Keratinocyte (primary cell): ENCODE measurements at regions not wholly inside any gene's neighbourhood (a gene's known extent, or its start where the extent isn't known, plus 50 kb on each side); places are given as distances from the start of the nearest gene placed in this dataset.
"Not testable (repeated sequence)": the region's sequence is repeated elsewhere in the genome, so short reads cannot be mapped to it uniquely, and the experiment has no call there.

ENCODE experiments used
- DNase-seq: peaks from one replicate; pipeline ENCODE4 v3.0.0-alpha.2; 2011; ENCODE audit warnings: low read depth, missing footprints, low spot score
- FAIRE-seq: peaks from 2 replicates; lab custom pipeline; 2011; peaks lifted over from hg19 to GRCh38; lab: Jason Lieb, UNC
- H2AFZ ChIP-seq: 2 replicates; pipeline ENCODE4 v1.6.0; 2012; ENCODE audit warnings: low read length, control low read depth, inconsistent platforms; ENCODE audit not compliant: control insufficient read depth
- H3K27ac ChIP-seq: 2 replicates; pipeline ENCODE4 v1.5.1; 2011; ENCODE audit warnings: low read length; ENCODE audit not compliant: control insufficient read depth, insufficient read depth
- H3K27me3 ChIP-seq: 3 replicates; pipeline ENCODE4 v1.6.0; 2011; ENCODE audit warnings: low read length; ENCODE audit not compliant: control insufficient read depth, insufficient read depth; ENCODE audit errors: extremely low read depth
- H3K36me3 ChIP-seq, 2 experiments: 2 replicates in 1 of 2; 3 replicates in 1 of 2; pipeline ENCODE4 v1.5.1; 2011; ENCODE audit warnings: low read length in 2 of 2, mild to moderate bottlenecking in 1 of 2; ENCODE audit not compliant: control insufficient read depth in 2 of 2, insufficient read depth in 2 of 2; ENCODE audit errors: extremely low read depth in 1 of 2
- H3K4me1 ChIP-seq: 3 replicates; pipeline ENCODE4 v1.5.1; 2011; ENCODE audit warnings: low read length; ENCODE audit not compliant: control insufficient read depth, insufficient read depth; ENCODE audit errors: extremely low read depth
- H3K4me2 ChIP-seq: 3 replicates; pipeline ENCODE4 v1.6.0; 2011; ENCODE audit warnings: low read depth, low read length; ENCODE audit not compliant: control insufficient read depth, insufficient read depth; ENCODE audit errors: extremely low read depth
- H3K4me3 ChIP-seq, 3 experiments: fragments of 200-600 bp in 1 of 3; sonication (generic) in 1 of 3; 2 replicates in 2 of 3; 3 replicates in 1 of 3; pipeline ENCODE4 v1.5.1; 2011 to 2016; ENCODE audit warnings: low read length in 3 of 3, mild to moderate bottlenecking in 3 of 3, control low read depth in 2 of 3, inconsistent platforms in 1 of 3, low read depth in 1 of 3, mixed read lengths in 1 of 3, mixed run types in 1 of 3, moderate library complexity in 1 of 3; ENCODE audit not compliant: control insufficient read depth in 2 of 3, insufficient read depth in 2 of 3; ENCODE audit errors: extremely low read depth in 1 of 3
- H3K79me2 ChIP-seq: 2 replicates; pipeline ENCODE4 v1.6.0; 2012; ENCODE audit warnings: low read length; ENCODE audit not compliant: control insufficient read depth, insufficient read depth
- H3K9ac ChIP-seq: 3 replicates; pipeline ENCODE4 v1.6.0; 2011; ENCODE audit warnings: low read length; ENCODE audit not compliant: control insufficient read depth, insufficient read depth; ENCODE audit errors: extremely low read depth
- H3K9me1 ChIP-seq: 3 replicates; pipeline ENCODE4 v1.6.0; 2011; ENCODE audit warnings: low read length; ENCODE audit not compliant: control insufficient read depth, insufficient read depth; ENCODE audit errors: extremely low read depth
- H3K9me3 ChIP-seq: 2 replicates; pipeline ENCODE4 v1.5.1; 2012; ENCODE audit warnings: low read depth, low read length; ENCODE audit not compliant: control insufficient read depth
- H4K20me1 ChIP-seq: 3 replicates; pipeline ENCODE4 v1.6.0; 2011; ENCODE audit warnings: low read length; ENCODE audit not compliant: control insufficient read depth, insufficient read depth; ENCODE audit errors: extremely low read depth
- dilution Hi-C: fragments of 300-500 bp; cut with MboI; formaldehyde crosslinking; loops from one replicate; pipeline ENCODE4 v1.7.0; 2020; ENCODE audit warnings: low sequenced_read_pairs; ENCODE audit not compliant: extremely low pct_ligation_motif_present

GRCh38 chr20:26183720-26184119, 487.1 kb upstream of the ZNF337 start:
- not testable (repeated sequence) for DNase-seq, H3K9me3 ChIP-seq

GRCh38 chr20:26181364-26181763, 484.7 kb upstream of the ZNF337 start:
- FAIRE-seq, dilution Hi-C loops, H3K9ac ChIP-seq, H3K4me2 ChIP-seq, H3K27me3 ChIP-seq, H3K9me1 ChIP-seq, H3K4me1 ChIP-seq, H3K27ac ChIP-seq, DNase-seq, H3K79me2 ChIP-seq, H3K36me3 ChIP-seq, H2AFZ ChIP-seq, H3K9me3 ChIP-seq, H3K4me3 ChIP-seq, H4K20me1 ChIP-seq: not testable (repeated sequence)

More at GRCh38 chr20:26183720-26184119, 487.1 kb upstream of the ZNF337 start:
- FAIRE-seq, H3K9ac ChIP-seq, H3K27ac ChIP-seq, H3K4me2 ChIP-seq, H3K27me3 ChIP-seq, H3K9me1 ChIP-seq, H3K36me3 ChIP-seq, H3K4me1 ChIP-seq, dilution Hi-C loops, H2AFZ ChIP-seq, H3K79me2 ChIP-seq, H4K20me1 ChIP-seq, H3K4me3 ChIP-seq: not testable (repeated sequence)

- H2AFZ ChIP-seq, H3K9me3 ChIP-seq, H3K4me3 ChIP-seq, H3K79me2 ChIP-seq, DNase-seq, FAIRE-seq, H3K4me2 ChIP-seq, H3K36me3 ChIP-seq, H3K9ac ChIP-seq, H4K20me1 ChIP-seq, H3K4me1 ChIP-seq, dilution Hi-C loops, H3K27me3 ChIP-seq, H3K27ac ChIP-seq, H3K9me1 ChIP-seq: not testable (repeated sequence)
Observed at GRCh38 chr20:26171875-26172274, 475.2 kb upstream of the ZNF337 start.
